SU-DHL-6 (cell line): ENCODE measurements at regions not wholly inside any gene's neighbourhood (a gene's known extent, or its start where the extent isn't known, plus 50 kb on each side); places are given as distances from the start of the nearest gene placed in this dataset.

Experiments used
- CTCF ChIP-seq: fragments of 200-600 bp; sonication (generic); IDR thresholded peaks from one replicate; pipeline ENCODE4 v1.5.1; 2017; ENCODE audit warnings: antibody characterized with exemption, mild to moderate bottlenecking, low read length, moderate library complexity; ENCODE audit not compliant: insufficient read depth, poor library complexity, severe bottlenecking
- EZH2phosphoT487 ChIP-seq: fragments of 200-600 bp; sonication (generic), shearing (Covaris generic); conservative IDR thresholded peaks from 2 replicates; pipeline ENCODE4 v1.6.1; 2018; ENCODE audit warnings: mild to moderate bottlenecking, antibody characterized with exemption, low read length, moderate library complexity, mixed read lengths

DNA sequence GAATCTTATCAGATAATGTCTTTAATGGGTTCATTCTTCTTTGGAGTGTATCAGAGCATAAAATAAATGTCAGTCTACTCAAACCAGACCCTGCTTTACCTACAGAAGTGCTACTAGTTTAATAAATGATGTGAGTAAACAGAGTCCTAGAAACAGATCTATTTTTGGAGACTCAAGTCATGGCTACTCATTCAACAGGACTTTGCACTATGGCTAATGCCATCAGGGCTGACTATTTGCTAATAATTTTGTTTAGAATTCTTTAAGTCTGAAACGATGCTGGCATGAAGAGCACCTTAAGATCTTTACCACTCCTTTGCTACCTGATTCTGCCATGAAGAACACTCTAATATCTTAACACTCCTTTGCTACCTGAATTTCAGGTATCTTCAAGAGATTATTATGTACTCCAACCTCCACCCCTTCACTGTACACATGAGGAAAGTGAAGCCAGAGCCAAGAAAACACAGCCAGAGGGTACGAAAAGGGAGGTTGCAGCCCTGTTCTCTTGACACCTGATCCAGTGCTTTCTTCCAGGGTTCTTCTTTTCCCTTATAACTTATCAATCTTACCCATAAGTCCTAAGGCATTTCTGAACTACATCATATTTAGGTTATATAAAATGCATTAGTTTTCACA, 62.4 kb downstream of the ZNF608 start:
- TF ChIP-seq EZH2phosphoT487 (no peak), CTCF (no peak)
